Chondrocyte (in vitro differentiated cells): ENCODE measurements at regions not wholly inside any gene's neighbourhood (a gene's known extent, or its start where the extent isn't known, plus 50 kb on each side); places are given as distances from the start of the nearest gene placed in this dataset.

Experiments used
- DNase-seq: peaks from one replicate; pipeline ENCODE4 v3.0.0; 2021; ENCODE audit warnings: mixed read lengths, low spot score
- H3K27ac Mint-ChIP-seq: one replicate; pipeline ENCODE4 v1.8.0; 2021; ENCODE audit warnings: mild to moderate bottlenecking, moderate library complexity, mixed read lengths; ENCODE audit not compliant: unreplicated experiment
- H3K27me3 Mint-ChIP-seq: 2 replicates; pipeline ENCODE4 v1.8.0; 2021; ENCODE audit warnings: low read depth, mixed read lengths
- H3K36me3 Mint-ChIP-seq: 2 replicates; pipeline ENCODE4 v1.8.0; 2021; ENCODE audit warnings: low read depth, mixed read lengths
- H3K4me1 Mint-ChIP-seq: 2 replicates; pipeline ENCODE4 v1.8.0; 2021; ENCODE audit warnings: low read depth, mild to moderate bottlenecking, mixed read lengths
- H3K4me3 Mint-ChIP-seq: one replicate; pipeline ENCODE4 v1.8.0; 2021; ENCODE audit warnings: mild to moderate bottlenecking, moderate library complexity, mixed read lengths; ENCODE audit not compliant: unreplicated experiment
- H3K9me3 Mint-ChIP-seq: 2 replicates; pipeline ENCODE4 v1.8.0; 2021; ENCODE audit warnings: low read depth, mixed read lengths
- TF ChIP-seq, protein P1 (sequence below): fragments of 200-600 bp; sonication (generic); IDR thresholded peaks from 2 replicates; pipeline ENCODE4 v1.5.0; 2021; ENCODE audit warnings: antibody characterized with exemption, mild to moderate bottlenecking, moderate library complexity

DNA sequence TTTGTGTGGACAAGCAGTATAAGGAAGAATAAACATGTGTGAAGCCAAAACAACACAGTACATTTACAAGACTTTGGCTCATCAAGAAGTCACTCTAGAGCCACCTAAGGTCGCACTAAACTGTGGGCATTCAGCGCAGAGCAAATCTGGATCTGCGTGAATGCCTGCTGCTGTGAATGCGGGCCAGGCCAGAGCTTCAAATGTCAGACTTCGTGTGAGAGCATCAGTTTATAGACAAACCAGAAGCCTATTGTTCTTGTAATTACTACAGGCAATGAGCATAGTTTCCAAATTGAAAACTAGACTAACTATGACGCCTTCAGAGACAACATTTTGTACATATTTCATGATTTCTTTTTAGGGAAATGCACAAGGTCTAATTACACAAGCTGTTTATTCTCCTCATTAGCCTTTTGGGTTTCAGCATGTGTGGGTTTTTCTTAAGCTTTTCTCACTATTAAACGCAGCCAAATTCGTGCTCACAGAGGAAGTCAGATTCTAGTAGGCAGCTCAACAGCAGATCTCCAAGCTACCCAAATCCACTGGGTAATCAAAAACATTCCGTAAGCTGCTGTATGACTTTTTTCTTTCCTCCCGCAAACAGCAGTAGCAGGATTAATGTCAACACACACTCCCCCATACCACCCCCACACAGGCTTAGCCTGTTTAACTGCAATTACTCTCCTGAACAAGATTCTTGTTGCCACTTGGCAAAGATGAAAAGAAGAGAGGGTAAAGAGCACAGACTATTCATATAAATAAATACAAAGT, 84.5 kb upstream of the SETMAR start:
- DNase-seq = no peak
- Mint-ChIP-seq H3K36me3 (no peaks in the 10 kb centered on the region), H3K27me3 (no peaks in the 10 kb centered on the region), H3K4me1 (no peaks in the 10 kb centered on the region), H3K9me3 (peaks cover 24% of the 10 kb centered on the region), H3K4me3 (no peak overlapping the region), H3K27ac (no peak overlapping the region)
- TF ChIP-seq, protein P1, sequence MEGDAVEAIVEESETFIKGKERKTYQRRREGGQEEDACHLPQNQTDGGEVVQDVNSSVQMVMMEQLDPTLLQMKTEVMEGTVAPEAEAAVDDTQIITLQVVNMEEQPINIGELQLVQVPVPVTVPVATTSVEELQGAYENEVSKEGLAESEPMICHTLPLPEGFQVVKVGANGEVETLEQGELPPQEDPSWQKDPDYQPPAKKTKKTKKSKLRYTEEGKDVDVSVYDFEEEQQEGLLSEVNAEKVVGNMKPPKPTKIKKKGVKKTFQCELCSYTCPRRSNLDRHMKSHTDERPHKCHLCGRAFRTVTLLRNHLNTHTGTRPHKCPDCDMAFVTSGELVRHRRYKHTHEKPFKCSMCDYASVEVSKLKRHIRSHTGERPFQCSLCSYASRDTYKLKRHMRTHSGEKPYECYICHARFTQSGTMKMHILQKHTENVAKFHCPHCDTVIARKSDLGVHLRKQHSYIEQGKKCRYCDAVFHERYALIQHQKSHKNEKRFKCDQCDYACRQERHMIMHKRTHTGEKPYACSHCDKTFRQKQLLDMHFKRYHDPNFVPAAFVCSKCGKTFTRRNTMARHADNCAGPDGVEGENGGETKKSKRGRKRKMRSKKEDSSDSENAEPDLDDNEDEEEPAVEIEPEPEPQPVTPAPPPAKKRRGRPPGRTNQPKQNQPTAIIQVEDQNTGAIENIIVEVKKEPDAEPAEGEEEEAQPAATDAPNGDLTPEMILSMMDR = no peak

DNA sequence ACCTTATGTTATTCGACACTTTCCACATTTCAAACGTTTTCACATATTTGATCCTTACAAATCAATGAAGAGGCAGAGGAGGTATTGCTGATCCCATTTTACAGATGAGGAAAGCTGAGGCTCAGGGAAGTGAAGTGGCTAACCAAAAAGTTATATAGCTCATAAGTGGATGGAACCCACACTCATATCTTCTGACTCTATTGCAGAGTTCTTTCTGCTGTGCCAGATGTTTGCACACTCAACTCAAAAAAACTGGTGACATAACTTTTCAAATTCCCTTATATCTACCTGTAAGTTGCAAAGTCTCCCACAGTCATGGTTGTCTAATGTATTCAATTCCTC, 84.0 kb upstream of the SETMAR start:
- H3K4me3 Mint-ChIP-seq = no peak overlapping the region
- H3K36me3 Mint-ChIP-seq = no peaks in the 10 kb centered on the region
- no peaks in the 10 kb centered on the region for H3K4me1 Mint-ChIP-seq
- peaks cover 19% of the 10 kb centered on the region for H3K9me3 Mint-ChIP-seq
- H3K27ac Mint-ChIP-seq = no peak overlapping the region
- no peak for DNase-seq
- H3K27me3 Mint-ChIP-seq = no peaks in the 10 kb centered on the region
- TF ChIP-seq, protein P1 = no peak

DNA sequence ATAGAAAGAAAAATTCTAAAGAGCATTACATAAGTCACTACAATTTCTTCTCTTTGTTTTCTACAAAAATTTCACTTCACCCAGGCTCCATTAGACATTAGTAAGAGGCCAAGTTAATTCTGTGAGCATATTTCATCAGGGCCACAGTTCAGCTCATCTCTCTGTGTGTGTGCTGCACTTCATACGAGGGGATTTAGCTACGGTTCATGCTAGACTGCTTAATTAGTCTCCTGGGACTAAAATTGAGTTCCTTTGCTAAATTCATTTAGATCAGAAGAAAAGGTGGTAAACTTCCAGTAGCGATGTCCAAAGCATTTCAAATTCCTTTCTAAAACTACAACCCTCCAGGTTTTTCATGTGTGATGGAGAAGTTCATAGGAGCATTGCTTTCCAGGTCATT, 83.1 kb upstream of the SETMAR start:
- no peak for DNase-seq
- H3K4me1 Mint-ChIP-seq = no peaks in the 10 kb centered on the region
- TF ChIP-seq, protein P1 = no peak
- peaks cover 15% of the 10 kb centered on the region for H3K9me3 Mint-ChIP-seq
- H3K27me3 Mint-ChIP-seq = no peaks in the 10 kb centered on the region
- no peaks in the 10 kb centered on the region for H3K36me3 Mint-ChIP-seq
- H3K4me3 Mint-ChIP-seq = no peak overlapping the region
- no peak overlapping the region for H3K27ac Mint-ChIP-seq

DNA sequence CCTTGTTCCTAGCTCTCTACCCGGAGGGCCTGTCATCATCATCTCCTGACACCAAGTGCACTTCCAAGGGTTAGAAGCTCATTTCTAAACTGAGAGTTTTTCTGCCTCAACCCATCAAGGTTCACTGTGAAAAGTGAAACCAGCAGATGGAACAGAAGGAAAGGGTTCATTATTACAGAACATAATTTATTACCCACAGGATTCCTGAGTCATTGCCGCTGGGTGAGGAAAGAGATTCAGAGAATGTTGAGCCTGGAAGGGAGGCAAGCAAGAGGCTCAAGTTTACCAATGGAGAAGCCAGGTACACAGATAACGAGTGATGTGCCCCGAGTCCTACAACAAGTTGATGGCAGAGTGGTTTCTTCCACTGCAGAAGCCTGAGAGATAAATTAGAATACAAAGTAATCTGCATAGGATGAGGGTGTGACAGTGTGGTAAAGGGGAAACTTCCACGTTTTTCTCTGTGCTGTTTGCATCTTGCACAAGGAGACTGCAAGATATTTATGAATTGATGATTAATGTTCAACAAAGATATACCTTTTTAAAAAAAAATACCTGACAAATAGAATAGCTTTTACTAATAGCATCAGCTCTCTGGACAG, 80.5 kb upstream of the SETMAR start:
- Mint-ChIP-seq H3K27ac (no peak overlapping the region), H3K27me3 (no peaks in the 10 kb centered on the region), H3K4me1 (no peaks in the 10 kb centered on the region), H3K4me3 (no peak overlapping the region), H3K9me3 (no peaks in the 10 kb centered on the region), H3K36me3 (no peaks in the 10 kb centered on the region)
- DNase-seq = no peak
- TF ChIP-seq, protein P1 = no peak

DNA sequence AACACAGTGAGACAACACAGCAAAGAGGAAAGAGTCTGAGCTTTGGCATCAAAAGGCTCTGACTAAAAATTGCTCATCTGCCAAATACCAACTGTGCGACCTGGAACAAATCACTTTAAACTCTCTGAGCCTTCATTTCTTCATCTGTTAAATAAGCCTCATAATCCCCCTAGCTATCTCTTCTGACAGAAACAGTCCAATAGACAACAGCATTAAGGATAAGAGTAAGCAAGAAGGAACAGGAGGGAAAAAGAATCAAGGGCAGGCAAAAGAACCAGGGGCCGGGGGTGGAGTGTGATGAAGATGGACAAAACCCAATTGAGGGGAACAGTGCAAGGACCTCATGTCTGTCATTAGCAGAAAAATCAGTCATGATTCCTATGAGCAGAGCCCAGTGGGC, 79.4 kb upstream of the SETMAR start:
- no peak for DNase-seq
- Mint-ChIP-seq H3K4me1 (no peaks in the 10 kb centered on the region), H3K36me3 (no peaks in the 10 kb centered on the region), H3K27me3 (no peaks in the 10 kb centered on the region), H3K4me3 (no peak overlapping the region), H3K27ac (no peak overlapping the region), H3K9me3 (no peaks in the 10 kb centered on the region)
- TF ChIP-seq, protein P1 = no peak
